HG03139 (cell line): ENCODE measurements at regions not wholly inside any gene's neighbourhood (a gene's known extent, or its start where the extent isn't known, plus 50 kb on each side); places are given as distances from the start of the nearest gene placed in this dataset.

Experiments
- ATAC-seq: cut with Tn5 transposase; IDR thresholded peaks from one replicate; pipeline ENCODE4 v1.9.1; 2021; ENCODE audit not compliant: unreplicated experiment

DNA sequence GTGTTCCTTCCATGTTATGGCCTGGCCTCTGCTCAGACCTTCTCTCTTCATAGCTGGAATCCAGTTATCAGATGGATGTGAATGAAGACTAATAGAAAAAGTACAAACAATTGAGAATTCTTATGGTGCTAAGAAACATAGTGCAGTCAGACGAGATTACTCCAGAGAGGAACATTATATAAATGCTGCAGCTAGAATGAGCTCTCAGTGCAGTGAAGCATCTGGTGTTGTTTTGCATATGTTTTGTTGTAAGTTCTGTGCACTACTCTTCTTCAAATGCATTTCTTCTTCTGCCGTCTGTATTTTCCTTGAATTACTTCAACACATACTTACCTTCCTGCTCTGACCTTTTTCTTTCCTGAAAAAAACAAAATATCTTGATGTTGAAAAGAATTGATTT lies 602.4 kb upstream of the CDH18 start:
- no peak for ATAC-seq

DNA sequence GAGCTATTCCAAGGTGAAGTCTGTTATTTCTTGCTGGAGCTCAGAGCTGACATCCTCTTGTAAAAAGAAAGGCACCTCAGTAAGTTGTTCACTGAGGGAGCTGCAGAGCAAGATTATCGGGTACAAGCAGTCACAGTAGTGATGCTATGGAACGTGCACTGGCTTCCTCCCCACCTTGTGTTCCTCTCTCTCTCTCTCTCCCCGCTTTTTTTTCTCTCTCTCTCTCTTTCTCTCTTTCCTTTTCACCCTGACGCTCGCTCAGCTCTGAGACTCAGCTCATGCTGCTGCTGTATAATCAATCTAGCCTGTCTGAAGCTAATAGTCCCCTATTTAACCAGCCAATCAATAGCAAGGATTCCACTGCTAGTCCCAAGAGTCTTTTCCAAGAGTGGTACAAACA lies 587.6 kb upstream of the CDH18 start:
- no peak for ATAC-seq

DNA sequence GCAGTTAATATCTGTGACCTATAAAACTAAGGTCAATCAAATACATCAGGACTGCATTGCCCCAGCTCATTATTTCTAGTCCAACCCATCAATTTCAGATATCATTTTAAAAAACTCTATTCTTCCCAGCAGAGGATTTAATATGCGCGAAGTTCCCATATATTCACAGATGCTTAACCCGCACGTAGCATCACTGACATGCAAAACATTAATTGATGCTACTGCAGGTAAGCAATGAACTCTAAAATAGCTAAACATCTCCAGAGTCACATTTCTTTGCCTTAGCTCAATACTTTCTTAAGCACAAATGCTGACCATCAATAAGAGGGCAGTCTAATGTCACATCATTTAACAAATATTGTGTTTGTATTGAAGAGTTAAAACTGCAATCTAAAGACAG lies 586.6 kb upstream of the CDH18 start:
- no peak for ATAC-seq

DNA sequence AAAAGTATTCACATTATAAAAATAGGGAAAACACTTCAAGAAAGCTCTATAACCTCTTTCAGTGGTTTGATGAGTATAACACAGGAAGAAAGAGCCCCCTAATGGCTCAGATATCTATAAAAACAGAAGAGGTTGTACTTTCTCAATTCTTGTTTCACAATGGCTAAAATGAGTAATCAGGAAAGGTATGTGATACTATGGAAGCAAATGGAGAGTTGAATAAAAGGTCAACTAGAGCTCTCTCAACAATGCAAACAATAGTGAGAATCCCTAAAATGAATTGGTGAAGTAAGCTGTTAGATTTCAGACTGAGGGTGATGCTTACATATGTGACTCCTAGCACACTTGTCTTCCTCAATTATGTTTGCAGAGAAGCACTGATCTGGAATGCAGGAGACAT lies 584.6 kb upstream of the CDH18 start:
- ATAC-seq = no peak

DNA sequence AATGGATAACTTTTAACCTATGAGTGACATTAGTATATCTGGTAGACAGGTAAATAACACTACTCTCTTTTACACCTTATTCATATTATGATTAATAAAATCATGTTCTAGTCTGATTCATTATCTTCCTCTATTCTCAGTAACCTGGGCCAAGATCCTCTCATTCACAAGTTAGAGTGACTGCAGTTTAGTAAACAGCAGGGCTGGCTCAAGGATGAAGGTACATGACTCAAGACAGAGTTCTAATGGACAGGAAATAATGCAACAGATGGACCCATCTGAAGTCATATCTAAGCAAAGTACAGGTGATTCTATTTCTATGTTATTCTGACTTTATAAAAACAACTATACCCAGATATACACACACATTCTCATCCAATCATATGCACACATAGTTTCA lies 582.5 kb upstream of the CDH18 start:
- ATAC-seq = no peak

DNA sequence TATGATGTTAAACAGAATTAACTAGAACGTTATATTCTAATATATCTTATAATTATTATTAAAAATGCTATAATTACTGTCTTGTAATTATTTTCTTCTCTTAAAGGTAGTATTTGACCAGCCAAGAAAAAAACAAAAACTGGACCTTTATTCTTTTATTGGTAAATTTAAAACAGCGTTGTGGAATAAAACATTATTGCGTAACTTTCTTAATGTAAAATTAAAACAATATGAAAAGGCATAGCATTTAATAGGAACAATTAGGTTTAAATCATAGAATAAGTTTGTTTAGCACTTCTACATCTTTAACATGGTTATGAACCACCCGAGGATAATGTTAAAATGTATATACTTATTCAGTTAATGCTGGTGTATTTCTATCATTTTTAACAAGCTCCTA lies 574.5 kb upstream of the CDH18 start:
- ATAC-seq = no peak

DNA sequence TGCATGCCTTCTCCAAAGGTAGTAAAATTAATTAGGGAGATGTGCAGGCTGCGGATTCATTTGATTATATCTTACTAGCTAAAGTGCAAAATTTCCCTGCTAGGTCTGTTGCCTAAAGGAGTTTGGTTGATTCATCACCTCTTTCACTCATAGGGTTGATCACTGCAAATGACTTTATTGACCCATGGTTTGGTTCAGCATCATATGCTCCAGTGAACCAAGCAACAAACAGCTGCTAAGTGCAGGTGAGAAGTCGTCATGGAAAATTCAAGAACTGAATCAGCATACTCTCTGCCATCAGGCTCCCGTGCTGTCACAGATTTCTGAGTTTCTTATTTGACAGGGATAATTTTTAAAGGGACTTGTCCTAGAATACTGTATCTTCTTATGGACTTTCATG lies 571.8 kb upstream of the CDH18 start:
- no peak for ATAC-seq

DNA sequence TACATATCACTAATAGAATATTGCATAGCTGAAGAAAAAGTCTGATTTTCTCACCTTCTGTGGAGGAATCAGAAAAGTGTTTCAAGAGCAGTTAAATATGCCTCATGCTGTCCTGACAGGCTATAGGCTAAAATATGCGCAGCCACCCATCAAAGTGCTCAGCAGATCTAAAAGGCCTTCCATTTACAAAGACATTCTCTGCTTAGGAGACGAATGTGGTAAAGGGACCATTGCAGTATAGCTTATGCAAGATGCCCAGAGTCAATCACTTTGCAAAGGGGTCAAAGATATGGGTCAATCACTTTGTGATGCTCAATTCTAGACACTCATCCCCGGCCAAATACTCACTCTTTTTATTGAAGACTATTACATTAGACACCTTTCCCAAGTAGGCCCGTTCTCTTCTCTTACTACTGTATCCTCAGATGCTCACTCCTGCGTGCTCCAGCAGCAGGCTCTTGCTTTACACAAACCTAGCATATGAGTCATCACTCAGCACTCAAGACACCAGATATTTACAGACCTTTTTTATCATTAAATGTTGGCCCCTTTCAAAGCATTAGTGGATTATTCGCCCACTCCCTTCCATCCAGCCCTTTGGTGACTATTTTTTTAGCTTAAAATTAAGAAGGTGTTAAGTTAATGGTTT lies 568.2 kb upstream of the CDH18 start:
- no peak for ATAC-seq

DNA sequence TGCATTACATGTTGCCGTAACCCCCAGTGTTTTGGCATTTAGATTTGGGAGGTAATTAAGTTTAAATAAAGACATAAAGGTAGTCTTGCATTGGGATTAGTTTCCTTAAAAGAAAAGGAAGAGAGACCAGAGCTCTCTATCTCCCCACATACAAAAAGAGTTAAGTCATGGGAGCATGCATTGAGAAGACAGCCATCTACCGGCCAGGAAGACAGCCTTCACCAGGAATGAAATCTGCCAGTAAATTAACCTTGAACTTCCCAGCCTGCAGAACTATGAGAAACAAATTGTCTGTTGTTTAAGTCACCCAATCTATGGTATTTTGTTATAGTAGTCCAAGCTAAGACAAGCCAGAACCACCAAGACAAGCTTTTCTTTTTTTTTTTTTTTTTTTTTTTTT lies 567.0 kb upstream of the CDH18 start:
- no peak for ATAC-seq

DNA sequence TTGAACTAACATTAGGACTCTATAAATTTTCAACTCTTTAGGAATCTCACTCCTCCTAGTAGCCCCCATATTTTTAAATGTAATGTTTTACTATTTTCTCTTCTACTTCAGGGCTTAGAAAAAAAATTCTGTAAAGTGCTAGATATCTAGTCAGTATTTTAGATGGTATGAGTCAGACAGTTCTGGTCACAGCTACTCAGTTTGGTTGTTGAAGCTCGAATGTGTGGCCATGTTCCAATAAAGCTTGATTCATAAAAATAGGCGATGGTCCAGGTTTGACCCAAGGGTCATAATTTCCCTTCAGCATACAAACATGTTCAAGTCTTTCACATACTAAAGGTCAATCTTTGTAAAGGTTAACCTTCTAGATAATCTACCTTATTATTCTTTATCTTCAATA lies 566.0 kb upstream of the CDH18 start:
- no peak for ATAC-seq

DNA sequence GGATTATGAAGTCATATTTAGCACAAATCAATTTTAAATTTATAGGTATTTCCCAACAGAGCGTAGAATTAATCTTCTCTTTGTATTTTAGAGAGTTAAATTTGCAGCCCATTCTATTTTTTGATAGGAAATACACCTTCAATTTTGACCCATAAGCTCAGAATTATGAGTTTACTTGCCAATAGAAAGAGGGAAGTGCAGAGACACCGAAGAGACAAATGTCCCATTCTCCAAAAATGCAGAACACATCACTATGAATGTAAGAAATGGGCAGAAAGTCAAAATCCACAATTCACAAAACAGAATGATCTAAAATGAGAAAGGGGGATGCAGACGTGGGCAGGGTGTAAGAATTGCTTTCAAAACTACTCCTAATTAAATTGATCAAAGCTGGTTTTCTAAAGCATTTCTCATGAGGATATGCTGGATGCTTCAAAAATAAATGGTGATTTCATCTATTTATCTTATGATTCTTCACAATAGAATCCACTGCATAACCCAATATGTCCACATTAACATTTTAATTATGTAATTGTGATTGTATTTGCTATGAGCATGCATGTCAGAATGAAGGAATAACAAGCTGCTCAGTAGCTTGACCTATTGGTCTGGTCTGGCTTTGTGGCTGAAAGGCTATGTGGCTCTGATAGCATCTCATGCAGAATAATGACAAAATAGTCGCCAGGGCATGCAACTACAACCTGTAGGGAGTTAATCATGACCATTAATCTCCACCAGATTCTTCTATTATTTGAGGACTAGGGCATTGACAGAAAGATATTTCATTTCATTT lies 550.1 kb upstream of the CDH18 start:
- no peak for ATAC-seq

DNA sequence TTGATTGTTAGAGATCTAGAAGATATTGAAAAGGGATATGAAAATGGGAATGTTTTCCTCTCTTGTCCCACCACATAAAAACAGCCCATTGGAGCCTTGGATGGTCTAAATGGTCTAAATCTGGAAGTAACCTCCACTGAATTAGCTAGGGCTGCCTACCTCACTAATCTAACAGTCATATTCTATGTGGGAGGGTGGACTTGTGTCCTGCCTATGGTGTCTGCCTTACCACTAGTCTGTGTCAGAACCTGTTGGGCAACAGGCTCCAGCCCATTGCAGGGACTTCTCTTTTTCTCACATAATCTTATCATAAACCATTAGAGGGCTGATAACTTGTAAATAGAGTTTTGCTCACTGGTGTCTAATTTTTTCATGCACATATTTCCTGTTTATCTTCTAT lies 548.8 kb upstream of the CDH18 start:
- ATAC-seq = no peak

DNA sequence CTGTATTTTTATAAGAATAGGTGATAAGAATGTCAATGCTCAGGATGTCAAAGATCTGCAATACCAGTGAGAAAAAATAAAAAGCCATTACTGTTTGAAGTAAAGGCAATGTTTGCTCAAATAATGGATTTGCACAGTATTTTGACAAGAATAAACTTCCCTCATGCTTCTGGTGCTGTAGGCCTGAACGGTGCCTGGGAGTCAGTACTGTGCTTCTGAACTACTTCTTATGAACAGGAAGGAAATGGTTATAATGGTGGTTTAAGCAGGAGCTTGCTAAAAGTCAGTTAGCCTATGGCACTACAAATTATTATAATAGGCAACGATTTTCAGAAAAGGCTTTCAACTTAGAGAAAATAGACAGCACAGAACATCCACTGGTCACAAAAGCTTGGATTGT lies 548.3 kb upstream of the CDH18 start:
- ATAC-seq = no peak

DNA sequence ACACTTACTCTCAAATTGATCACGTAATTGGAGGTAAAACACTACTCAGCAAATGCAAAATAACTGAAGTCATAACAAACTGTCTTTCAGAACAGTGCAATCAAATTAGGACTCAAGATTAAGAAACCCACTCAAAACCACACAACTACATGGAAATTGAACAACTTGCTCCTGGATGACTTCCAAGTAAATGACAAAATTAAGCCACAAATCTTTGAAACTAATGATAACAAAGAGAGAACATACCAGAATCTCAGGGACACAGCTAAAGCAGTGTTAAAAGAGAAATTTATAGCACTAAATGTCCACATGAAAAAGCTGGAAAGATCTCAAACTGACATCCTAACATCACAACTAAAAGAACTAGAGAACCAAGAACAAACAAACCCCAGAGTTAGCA lies 540.5 kb upstream of the CDH18 start:
- ATAC-seq = no peak

DNA sequence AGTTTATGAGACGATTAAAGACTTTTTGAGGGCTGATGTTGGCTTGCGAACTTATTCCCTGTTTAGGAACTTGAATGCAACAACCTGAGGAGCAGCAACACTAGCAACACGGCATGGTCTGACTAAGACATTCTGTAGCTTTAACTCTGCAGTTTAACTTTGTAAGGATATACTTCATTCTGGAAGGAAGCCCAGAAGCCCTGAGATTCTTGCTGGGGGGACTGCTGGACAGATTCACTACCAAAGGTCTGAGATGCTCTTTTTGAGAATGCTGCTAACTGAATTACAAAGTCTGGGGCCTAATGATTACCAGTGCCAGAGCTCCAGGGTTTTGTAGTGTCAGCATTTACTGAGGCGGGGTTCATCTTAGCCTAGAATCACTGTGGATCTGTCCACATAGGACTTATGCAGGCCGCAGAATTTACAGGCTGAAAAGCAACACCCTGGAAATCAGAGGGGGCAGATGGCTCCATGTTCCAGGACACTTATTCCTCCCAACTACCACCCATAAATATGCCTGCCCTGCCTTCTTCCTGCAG lies 537.1 kb upstream of the CDH18 start:
- no peak for ATAC-seq

DNA sequence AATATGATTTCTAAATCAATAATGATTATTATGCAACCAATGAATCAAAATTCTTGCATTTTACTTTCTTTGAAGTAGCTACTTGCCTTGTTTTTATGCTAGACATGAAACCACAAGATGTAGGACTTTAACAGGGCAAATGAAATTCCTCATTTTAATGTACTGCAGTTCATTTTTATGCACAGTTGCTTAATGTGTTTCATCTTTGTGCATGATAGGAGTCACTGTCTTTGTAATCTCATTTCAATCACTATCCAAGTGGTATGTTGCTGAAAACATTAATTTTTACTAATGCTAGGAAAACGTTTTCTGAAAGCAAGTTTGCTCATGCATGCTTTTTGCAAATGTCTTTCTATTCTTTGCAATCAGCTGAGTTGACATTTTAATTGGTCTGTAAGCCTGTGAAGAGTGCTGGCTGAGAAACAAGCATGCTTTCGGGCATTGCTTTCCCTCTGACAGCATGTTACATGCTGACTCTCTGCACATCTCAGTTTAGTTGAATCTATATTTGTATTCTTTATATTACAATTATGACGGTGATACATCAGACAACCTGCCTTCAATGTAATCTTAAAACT lies 535.0 kb upstream of the CDH18 start:
- no peak for ATAC-seq

DNA sequence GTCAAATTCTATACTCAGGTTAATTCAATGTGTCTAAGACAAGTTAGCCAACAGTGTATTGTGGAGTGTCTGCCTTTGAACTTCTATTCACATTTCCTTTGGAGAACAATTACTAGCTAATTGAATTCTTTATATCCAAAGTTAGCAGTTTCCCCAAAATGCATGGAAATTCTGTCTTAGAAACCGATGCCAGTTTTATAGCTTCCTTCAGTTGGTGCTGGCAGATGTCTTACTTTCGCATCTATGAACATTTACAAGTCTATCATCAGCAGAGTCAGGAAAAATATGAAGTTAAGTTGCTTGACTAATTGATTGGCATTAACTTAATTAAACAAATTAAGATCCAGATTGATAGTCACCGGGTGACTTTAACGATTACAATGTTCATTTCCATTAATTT lies 527.6 kb upstream of the CDH18 start:
- ATAC-seq = no peak

DNA sequence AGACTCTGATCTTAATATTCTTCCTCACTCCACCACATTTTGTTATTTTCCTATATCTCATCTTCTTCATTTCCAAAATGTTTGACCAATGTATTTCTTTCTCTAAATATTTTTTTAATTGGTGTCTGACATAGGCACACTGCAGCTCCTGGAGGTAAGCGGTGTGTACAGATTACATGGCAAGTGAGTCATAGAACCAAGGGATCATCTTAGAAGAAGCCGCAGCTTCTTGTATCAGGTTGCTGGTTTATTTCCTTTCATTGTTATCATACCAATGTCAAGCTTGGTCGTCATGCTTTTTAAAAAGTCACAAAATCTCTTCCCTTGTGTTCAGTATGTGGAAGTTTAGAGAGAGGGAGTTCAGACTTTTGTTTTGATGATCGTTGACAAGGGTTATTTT lies 526.1 kb upstream of the CDH18 start:
- ATAC-seq = no peak

DNA sequence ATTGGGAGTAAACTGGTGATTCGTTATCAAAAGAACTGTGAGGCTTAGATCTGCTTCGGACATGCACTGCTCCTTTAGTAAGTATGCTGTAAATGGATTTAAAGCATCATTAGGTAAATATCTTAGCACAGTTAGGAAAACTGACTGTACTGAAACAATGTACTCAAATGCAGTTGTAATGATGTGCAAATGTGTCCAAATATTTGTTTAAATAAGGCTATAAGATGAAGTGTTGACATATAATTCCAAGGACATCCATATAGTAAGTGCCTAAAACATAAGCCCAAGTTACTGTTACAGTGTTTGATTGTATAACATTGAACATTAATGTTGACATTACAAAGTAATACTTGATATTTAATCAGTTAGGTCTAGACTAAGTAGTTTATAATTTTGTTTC lies 512.5 kb upstream of the CDH18 start:
- no peak for ATAC-seq

DNA sequence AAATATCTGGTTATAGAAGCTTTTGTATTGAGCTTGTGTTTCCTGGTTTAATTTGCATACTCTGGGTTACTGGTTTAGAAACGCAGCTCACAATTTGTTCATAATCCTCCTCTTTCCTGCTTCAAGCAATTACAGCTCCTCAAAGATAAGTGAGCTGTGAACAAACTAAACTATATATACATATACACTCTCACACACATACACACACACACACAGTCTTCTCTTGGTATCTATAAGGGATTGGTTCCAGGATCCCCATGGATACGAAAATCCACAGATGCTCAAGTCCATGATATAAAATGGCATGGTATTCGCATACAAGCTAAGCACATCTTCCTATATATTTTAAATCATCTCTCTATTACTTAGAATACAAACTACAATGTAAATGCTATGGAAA lies 510.9 kb upstream of the CDH18 start:
- ATAC-seq = no peak

DNA sequence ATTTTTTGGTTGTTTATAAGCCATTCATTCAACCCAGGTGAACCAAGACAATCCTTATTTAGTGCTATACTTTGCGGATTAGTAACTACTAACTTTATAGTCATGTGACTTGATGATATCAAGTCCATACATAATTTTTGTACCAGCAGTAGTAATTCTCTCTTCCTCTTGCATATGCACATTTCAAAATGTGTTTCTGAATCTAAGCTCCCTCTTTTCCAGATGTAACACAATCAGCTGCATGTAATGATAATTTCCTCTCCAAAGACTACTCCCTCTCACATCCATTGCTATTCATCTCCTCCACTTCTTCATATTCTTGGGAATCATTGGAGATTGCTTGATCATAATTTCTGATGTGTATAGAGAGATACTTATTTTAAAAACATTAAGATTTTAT lies 510.1 kb upstream of the CDH18 start:
- no peak for ATAC-seq

DNA sequence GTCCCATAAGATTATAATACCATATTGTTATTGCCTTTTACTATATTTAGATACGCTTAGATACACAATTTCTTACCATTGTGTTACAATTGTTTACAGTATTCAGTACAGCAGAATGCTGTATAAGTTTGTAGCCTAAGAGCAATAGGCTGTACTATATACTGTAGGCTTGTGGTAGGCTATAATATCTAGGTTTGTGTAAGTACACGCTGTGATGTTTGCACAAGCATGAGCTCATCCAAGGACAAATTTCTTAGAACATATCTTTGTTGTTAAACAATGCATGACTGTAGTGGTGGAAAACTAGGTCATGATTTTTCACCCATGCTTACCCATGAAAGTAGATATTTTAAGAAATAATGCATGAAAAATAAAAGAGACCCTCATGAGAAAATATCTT lies 509.4 kb upstream of the CDH18 start:
- ATAC-seq = no peak
